ENCODE measurements at regions not wholly inside any gene's neighbourhood (a gene's known extent, or its start where the extent isn't known, plus 50 kb on each side); places are given as distances from the start of the nearest gene placed in this dataset.

- H3K4me3 ChIP-seq: no peak overlapping the region
- H3K36me3 ChIP-seq: no peaks in the 10 kb centered on the region
- no peaks in the 10 kb centered on the region for H3K9me3 ChIP-seq
- H3K27ac ChIP-seq: no peak overlapping the region
- H3K27me3 ChIP-seq: no peaks in the 10 kb centered on the region
- no peak for DNase-seq (ENCODE audit: low spot score in 2 of 2)
- H3K4me1 ChIP-seq: no peaks in the 10 kb centered on the region
- TF ChIP-seq CTCF (IDR thresholded peaks at IDR 0.05) (no peak), EP300 (IDR thresholded peaks at IDR 0.05) (no peak), POLR2A (IDR thresholded peaks at IDR 0.05) (no peak), POLR2AphosphoS5 (IDR thresholded peaks at IDR 0.05) (no peak)
- WGBS: 71% methylated on average over 2 of the region's 2 CpGs
Measured at GRCh38 chr10:91117505-91117904, 103.0 kb upstream of the PCGF5 start.

GRCh38 chr10:91120348-91120747, 100.1 kb upstream of the PCGF5 start:
- H3K27ac ChIP-seq: no peak overlapping the region
- DNase-seq (ENCODE audit: low spot score in 2 of 2): no peak
- H3K9me3 ChIP-seq: no peaks in the 10 kb centered on the region
- no peaks in the 10 kb centered on the region for H3K27me3 ChIP-seq
- H3K36me3 ChIP-seq: no peaks in the 10 kb centered on the region
- WGBS: 75% methylated on average over 2 of the region's 2 CpGs
- H3K4me3 ChIP-seq: no peak overlapping the region
- no peak for TF ChIP-seq POLR2A (IDR thresholded peaks at IDR 0.05)
- TF ChIP-seq CTCF (IDR thresholded peaks at IDR 0.05): no peak
- TF ChIP-seq POLR2AphosphoS5 (IDR thresholded peaks at IDR 0.05): no peak
- TF ChIP-seq EP300 (IDR thresholded peaks at IDR 0.05): no peak
- no peaks in the 10 kb centered on the region for H3K4me1 ChIP-seq

- no peaks in the 10 kb centered on the region for H3K27me3 ChIP-seq
- 39% methylated on average over 5 of the region's 5 CpGs for WGBS
- H3K36me3 ChIP-seq: no peaks in the 10 kb centered on the region
- H3K4me3 ChIP-seq: no peak overlapping the region
- H3K4me1 ChIP-seq: no peaks in the 10 kb centered on the region
- DNase-seq (ENCODE audit: low spot score in 2 of 2): no peak
- TF ChIP-seq POLR2AphosphoS5 (IDR thresholded peaks at IDR 0.05) (no peak), POLR2A (IDR thresholded peaks at IDR 0.05) (no peak), CTCF (IDR thresholded peaks at IDR 0.05) (no peak)
- no peak overlapping the region for H3K27ac ChIP-seq
- H3K9me3 ChIP-seq: no peaks in the 10 kb centered on the region
Measured at GRCh38 chr10:91123261-91123660, 97.2 kb upstream of the PCGF5 start.

GRCh38 chr10:91124016-91124415, 96.4 kb upstream of the PCGF5 start:
- WGBS: 50% methylated on average over 2 of the region's 2 CpGs
- no peak overlapping the region for H3K4me3 ChIP-seq
- H3K27me3 ChIP-seq: no peaks in the 10 kb centered on the region
- TF ChIP-seq POLR2A (IDR thresholded peaks at IDR 0.05): no peak
- TF ChIP-seq EP300 (IDR thresholded peaks at IDR 0.05): no peak
- TF ChIP-seq CTCF (IDR thresholded peaks at IDR 0.05): no peak
- TF ChIP-seq POLR2AphosphoS5 (IDR thresholded peaks at IDR 0.05): no peak
- DNase-seq (ENCODE audit: low spot score in 2 of 2): no peak
- H3K36me3 ChIP-seq: no peaks in the 10 kb centered on the region
- H3K27ac ChIP-seq: no peak overlapping the region
- H3K9me3 ChIP-seq: no peaks in the 10 kb centered on the region
- no peaks in the 10 kb centered on the region for H3K4me1 ChIP-seq

GRCh38 chr10:91126471-91126870, 94.0 kb upstream of the PCGF5 start:
- Histone ChIP-seq H3K9me3 (no peaks in the 10 kb centered on the region), H3K27ac (no peak overlapping the region), H3K27me3 (no peaks in the 10 kb centered on the region), H3K4me1 (no peaks in the 10 kb centered on the region), H3K4me3 (no peak overlapping the region), H3K36me3 (no peaks in the 10 kb centered on the region)
- no peak for DNase-seq (ENCODE audit: low spot score in 2 of 2)
- WGBS: 98% methylated on average over 2 of the region's 2 CpGs
- TF ChIP-seq EP300 (IDR thresholded peaks at IDR 0.05): no peak
- no peak for TF ChIP-seq POLR2AphosphoS5 (IDR thresholded peaks at IDR 0.05)
- no peak for TF ChIP-seq POLR2A (IDR thresholded peaks at IDR 0.05)
- TF ChIP-seq CTCF (IDR thresholded peaks at IDR 0.05): no peak

Data from suprapubic skin (tissue), 4 donors.